GM19099 (cell line): ENCODE measurements at regions not wholly inside any gene's neighbourhood (a gene's known extent, or its start where the extent isn't known, plus 50 kb on each side); places are given as distances from the start of the nearest gene placed in this dataset.

Source experiments
- POLR2A ChIP-seq: IDR thresholded peaks from 3 replicates; pipeline ENCODE4 v1.6.1; 2011; ENCODE audit warnings: low read depth; ENCODE audit not compliant: insufficient read length; ENCODE audit errors: extremely low read depth

- no peak for TF ChIP-seq POLR2A
Observed at GRCh38 chr4:159021597-159022385, 81.1 kb upstream of the RAPGEF2 start.

GRCh38 chr4:159023741-159024140 lies 79.1 kb upstream of the RAPGEF2 start:
- TF ChIP-seq POLR2A, result no peak

GRCh38 chr4:159024266-159024665 lies 78.6 kb upstream of the RAPGEF2 start:
- no peak for TF ChIP-seq POLR2A

- TF ChIP-seq POLR2A, result no peak
Observed at GRCh38 chr4:159024828-159025227, 78.1 kb upstream of the RAPGEF2 start.

- no peak for TF ChIP-seq POLR2A
Observed at GRCh38 chr4:159026329-159026728, 76.5 kb upstream of the RAPGEF2 start.

GRCh38 chr4:159027535-159027934 lies 75.3 kb upstream of the RAPGEF2 start:
- no peak for TF ChIP-seq POLR2A

GRCh38 chr4:159029481-159029880 lies 73.4 kb upstream of the RAPGEF2 start:
- TF ChIP-seq POLR2A, result no peak

- TF ChIP-seq POLR2A, result no peak
Observed at GRCh38 chr4:159035570-159035969, 67.3 kb upstream of the RAPGEF2 start.

- no peak for TF ChIP-seq POLR2A
Observed at GRCh38 chr4:159038536-159038935, 64.3 kb upstream of the RAPGEF2 start.

- no peak for TF ChIP-seq POLR2A
Observed at GRCh38 chr4:159041054-159042034, 61.5 kb upstream of the RAPGEF2 start.

GRCh38 chr4:159042097-159042605 lies 60.7 kb upstream of the RAPGEF2 start:
- no peak for TF ChIP-seq POLR2A

- TF ChIP-seq POLR2A, result no peak
Observed at GRCh38 chr4:159042868-159043267, 60.0 kb upstream of the RAPGEF2 start.

- no peak for TF ChIP-seq POLR2A
Observed at GRCh38 chr4:159043861-159044260, 59.0 kb upstream of the RAPGEF2 start.

GRCh38 chr4:159045321-159045720 lies 57.6 kb upstream of the RAPGEF2 start:
- no peak for TF ChIP-seq POLR2A

GRCh38 chr4:159046683-159047082 lies 56.2 kb upstream of the RAPGEF2 start:
- TF ChIP-seq POLR2A, result no peak
